ENCODE measurements at regions not wholly inside any gene's neighbourhood (a gene's known extent, or its start where the extent isn't known, plus 50 kb on each side); places are given as distances from the start of the nearest gene placed in this dataset.

- Histone ChIP-seq H3K27ac (ENCODE audit: low read depth, low read length) (no peak overlapping the region), H3K36me3 (ENCODE audit: low read length) (no peaks in the 10 kb centered on the region), H2AFZ (ENCODE audit: low read depth, low read length, severe bottlenecking) (no peak overlapping the region), H4K20me1 (ENCODE audit: low read depth, low read length) (no peaks in the 10 kb centered on the region), H3F3A (ENCODE audit: insufficient read depth) (no peaks in the 10 kb centered on the region), H3K4me2 (ENCODE audit: low read depth, low read length, poor library complexity, severe bottlenecking) (no peak overlapping the region), H3K4me3 (ENCODE audit: insufficient read depth, low read length, poor library complexity, severe bottlenecking) (no peak overlapping the region), H3K9me2 (replicated peaks; ENCODE audit: insufficient read depth, low read length) (no peaks in the 10 kb centered on the region; the same call in 1 of the 2 replicates), H3K79me2 (ENCODE audit: insufficient read depth, low read length) (no peaks in the 10 kb centered on the region), H3K9ac (ENCODE audit: low read length) (no peak overlapping the region), H3K9me3 (ENCODE audit: insufficient read depth, low read length) (no peaks in the 10 kb centered on the region), H3K27me3 (ENCODE audit: low read length) (no peaks in the 10 kb centered on the region)
- TF ChIP-seq EZH2phosphoT487 (conservative IDR thresholded peaks at IDR 0.05; ENCODE audit: low read length) = no peak
- TF ChIP-seq CTCF (IDR thresholded peaks at IDR 0.05; ENCODE audit: insufficient read depth, low read length, poor library complexity, severe bottlenecking) = no peak
Measured at GRCh38 chr18:60202708-60203107, 169.9 kb downstream of the MC4R start.

- H3K79me2 ChIP-seq (ENCODE audit: insufficient read depth, low read length) = no peaks in the 10 kb centered on the region
- no peaks in the 10 kb centered on the region for H3K9me3 ChIP-seq (ENCODE audit: insufficient read depth, low read length)
- H3K4me3 ChIP-seq (ENCODE audit: insufficient read depth, low read length, poor library complexity, severe bottlenecking) = no peak overlapping the region
- H2AFZ ChIP-seq (ENCODE audit: low read depth, low read length, severe bottlenecking) = no peak overlapping the region
- H3F3A ChIP-seq (ENCODE audit: insufficient read depth) = no peaks in the 10 kb centered on the region
- H3K27me3 ChIP-seq (ENCODE audit: low read length) = no peaks in the 10 kb centered on the region
- TF ChIP-seq EZH2phosphoT487 (conservative IDR thresholded peaks at IDR 0.05; ENCODE audit: low read length) (no peak), CTCF (IDR thresholded peaks at IDR 0.05; ENCODE audit: insufficient read depth, low read length, poor library complexity, severe bottlenecking) (no peak)
- no peaks in the 10 kb centered on the region for H4K20me1 ChIP-seq (ENCODE audit: low read depth, low read length)
- no peak overlapping the region for H3K4me2 ChIP-seq (ENCODE audit: low read depth, low read length, poor library complexity, severe bottlenecking)
- no peak overlapping the region for H3K27ac ChIP-seq (ENCODE audit: low read depth, low read length)
- H3K9me2 ChIP-seq (replicated peaks; ENCODE audit: insufficient read depth, low read length) = no peaks in the 10 kb centered on the region; the same call in 1 of the 2 replicates
- no peaks in the 10 kb centered on the region for H3K36me3 ChIP-seq (ENCODE audit: low read length)
- H3K9ac ChIP-seq (ENCODE audit: low read length) = no peak overlapping the region
Measured at GRCh38 chr18:60200558-60200957, 172.0 kb downstream of the MC4R start.

GRCh38 chr18:60199505-60199904, 173.1 kb downstream of the MC4R start:
- no peaks in the 10 kb centered on the region; the same call in 1 of the 2 replicates for H3K9me2 ChIP-seq (replicated peaks; ENCODE audit: insufficient read depth, low read length)
- TF ChIP-seq CTCF (IDR thresholded peaks at IDR 0.05; ENCODE audit: insufficient read depth, low read length, poor library complexity, severe bottlenecking) = no peak
- no peak for TF ChIP-seq EZH2phosphoT487 (conservative IDR thresholded peaks at IDR 0.05; ENCODE audit: low read length)
- H3F3A ChIP-seq (ENCODE audit: insufficient read depth) = no peaks in the 10 kb centered on the region
- H4K20me1 ChIP-seq (ENCODE audit: low read depth, low read length) = no peaks in the 10 kb centered on the region
- H3K27me3 ChIP-seq (ENCODE audit: low read length) = no peaks in the 10 kb centered on the region
- no peak overlapping the region for H3K4me2 ChIP-seq (ENCODE audit: low read depth, low read length, poor library complexity, severe bottlenecking)
- H3K27ac ChIP-seq (ENCODE audit: low read depth, low read length) = no peak overlapping the region
- no peak overlapping the region for H3K4me3 ChIP-seq (ENCODE audit: insufficient read depth, low read length, poor library complexity, severe bottlenecking)
- no peaks in the 10 kb centered on the region for H3K79me2 ChIP-seq (ENCODE audit: insufficient read depth, low read length)
- H3K9me3 ChIP-seq (ENCODE audit: insufficient read depth, low read length) = no peaks in the 10 kb centered on the region
- no peak overlapping the region for H2AFZ ChIP-seq (ENCODE audit: low read depth, low read length, severe bottlenecking)
- H3K9ac ChIP-seq (ENCODE audit: low read length) = no peak overlapping the region
- no peaks in the 10 kb centered on the region for H3K36me3 ChIP-seq (ENCODE audit: low read length)
